ENCODE measurements at regions not wholly inside any gene's neighbourhood (a gene's known extent, or its start where the extent isn't known, plus 50 kb on each side); places are given as distances from the start of the nearest gene placed in this dataset.

DNA sequence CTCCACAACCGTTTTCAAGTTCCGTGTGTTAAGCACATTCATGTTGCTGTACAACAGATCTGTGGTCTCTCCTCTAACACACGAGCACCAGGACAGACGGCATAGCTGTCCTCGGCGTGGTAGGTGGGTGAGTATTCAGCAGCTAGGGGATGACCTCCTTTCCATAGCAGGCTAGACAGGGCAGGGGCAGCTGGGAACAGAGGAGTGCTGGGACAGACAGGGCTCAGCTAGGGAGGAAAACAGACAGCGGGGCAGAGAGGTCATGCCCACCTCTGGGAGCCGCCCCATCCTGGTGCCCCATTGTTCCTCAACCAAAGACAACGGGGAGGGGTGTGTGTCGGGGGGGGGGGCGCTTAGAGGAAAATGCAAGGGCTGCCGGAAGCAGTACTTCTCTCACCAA, 271.5 kb upstream of the FOXQ1 start:
- TF ChIP-seq ELF1 (IDR thresholded peaks at IDR 0.05; ENCODE audit: borderline replicate concordance, low read depth) (no peak), CBX3 (IDR thresholded peaks at IDR 0.05; ENCODE audit: low read depth) (no peak), SP1 (IDR thresholded peaks at IDR 0.05; ENCODE audit: low read depth) (no peak), SRF (IDR thresholded peaks at IDR 0.05; ENCODE audit: low read depth) (no peak), ZNF274 (IDR thresholded peaks at IDR 0.05; ENCODE audit: low read depth, low read length) (no peak)
- ChIA-PET CTCF (no interaction called here), POLR2A (no interaction called here), RAD21 (ENCODE audit: low non-redundant PET in 1 of 2, low total read pairs in 2 of 2, uncharacterized antibody in 2 of 2, unreplicated experiment in 2 of 2) (no interaction called here)
- ATAC-seq (no peak), DNase-seq (ENCODE audit: low read depth, low spot score) (no peak)
- Histone ChIP-seq H3K4me2 (ENCODE audit: low read length) (no peak overlapping the region), H3K27me3 (ENCODE audit: insufficient read depth, low read length) (peaks cover 21% of the 10 kb centered on the region; the same call in 1 of the 2 replicates), H3K36me3 (ENCODE audit: control insufficient read depth in 1 of 2, insufficient read depth in 2 of 2, low read length in 2 of 2) (no peaks in the 10 kb centered on the region), H3K79me2 (ENCODE audit: insufficient read depth, low read length) (no peaks in the 10 kb centered on the region), H3K9me3 (ENCODE audit: control insufficient read depth in 1 of 2, insufficient read depth in 1 of 2, low read depth in 1 of 2, low read length in 2 of 2) (no peaks in the 10 kb centered on the region), H3K9ac (ENCODE audit: low read length) (no peak overlapping the region), H3K4me3 (replicated peaks in 1 of 2; ENCODE audit: low read depth in 1 of 2, low read length in 2 of 2) (no peak overlapping the region), H3K9me2 (ENCODE audit: insufficient read depth) (no peaks in the 10 kb centered on the region), H4K20me1 (ENCODE audit: insufficient read depth) (no peaks in the 10 kb centered on the region), H3K4me1 (ENCODE audit: control insufficient read depth in 1 of 2, insufficient read depth in 2 of 2, low read length in 2 of 2) (peaks cover 6 to 11% of the 10 kb centered on the region in 2 experiments; a peak in 2 of 4 replicates), H2AFZ (ENCODE audit: low read depth, low read length, poor library complexity, severe bottlenecking) (no peak overlapping the region), H3K27ac (ENCODE audit: low read depth, low read length) (no peak overlapping the region)
- BruUV-seq (replicated peaks), result no TSS peak
- intact Hi-C loops (cut with micrococcal nuclease), result no loop called here

DNA sequence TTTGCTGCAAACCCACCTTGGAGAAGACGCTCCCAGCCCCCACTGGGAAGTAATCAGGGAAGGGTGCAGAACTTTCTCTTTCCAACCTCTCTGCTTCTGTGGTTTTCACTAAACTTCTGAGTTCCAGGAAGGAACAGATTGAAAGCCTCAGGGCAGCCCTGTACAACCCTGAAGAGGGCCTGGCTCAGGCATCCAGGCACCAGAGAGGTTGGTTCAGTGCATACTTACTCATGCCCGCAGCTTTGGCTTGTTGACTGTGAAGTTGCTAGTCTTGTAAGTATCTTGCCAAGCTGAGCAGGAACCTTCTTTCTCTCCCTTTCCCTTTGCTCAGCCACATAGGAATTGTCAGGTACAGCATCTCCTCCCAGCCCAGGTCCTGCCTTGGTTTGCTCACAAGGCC, 272.2 kb upstream of the FOXQ1 start:
- POLR2A ChIA-PET, result no interaction called here
- DNase-seq (ENCODE audit: low read depth, low spot score) (no peak), ATAC-seq (no peak)
- no peak overlapping the region for H3K4me2 ChIP-seq (ENCODE audit: low read length)
- no peak for TF ChIP-seq ELF1 (IDR thresholded peaks at IDR 0.05; ENCODE audit: borderline replicate concordance, low read depth)
- TF ChIP-seq, protein P1, sequence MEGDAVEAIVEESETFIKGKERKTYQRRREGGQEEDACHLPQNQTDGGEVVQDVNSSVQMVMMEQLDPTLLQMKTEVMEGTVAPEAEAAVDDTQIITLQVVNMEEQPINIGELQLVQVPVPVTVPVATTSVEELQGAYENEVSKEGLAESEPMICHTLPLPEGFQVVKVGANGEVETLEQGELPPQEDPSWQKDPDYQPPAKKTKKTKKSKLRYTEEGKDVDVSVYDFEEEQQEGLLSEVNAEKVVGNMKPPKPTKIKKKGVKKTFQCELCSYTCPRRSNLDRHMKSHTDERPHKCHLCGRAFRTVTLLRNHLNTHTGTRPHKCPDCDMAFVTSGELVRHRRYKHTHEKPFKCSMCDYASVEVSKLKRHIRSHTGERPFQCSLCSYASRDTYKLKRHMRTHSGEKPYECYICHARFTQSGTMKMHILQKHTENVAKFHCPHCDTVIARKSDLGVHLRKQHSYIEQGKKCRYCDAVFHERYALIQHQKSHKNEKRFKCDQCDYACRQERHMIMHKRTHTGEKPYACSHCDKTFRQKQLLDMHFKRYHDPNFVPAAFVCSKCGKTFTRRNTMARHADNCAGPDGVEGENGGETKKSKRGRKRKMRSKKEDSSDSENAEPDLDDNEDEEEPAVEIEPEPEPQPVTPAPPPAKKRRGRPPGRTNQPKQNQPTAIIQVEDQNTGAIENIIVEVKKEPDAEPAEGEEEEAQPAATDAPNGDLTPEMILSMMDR (IDR thresholded peaks at IDR 0.05 in 2 of 3, conservative IDR thresholded peaks at IDR 0.05 in 1 of 3; ENCODE audit: borderline replicate concordance in 1 of 3, insufficient read depth in 1 of 3, low read depth in 2 of 3, low read length in 2 of 3), result no peak
- TF ChIP-seq EZH2phosphoT487 (IDR thresholded peaks at IDR 0.05; ENCODE audit: borderline replicate concordance), result no peak
- TF ChIP-seq TCF7L2 (IDR thresholded peaks at IDR 0.05; ENCODE audit: borderline replicate concordance, extremely low read depth, insufficient read depth, insufficient read length), result no peak
- TF ChIP-seq CBX3 (IDR thresholded peaks at IDR 0.05; ENCODE audit: low read depth), result no peak
- no peak for TF ChIP-seq FOSL1 (IDR thresholded peaks at IDR 0.05; ENCODE audit: low read depth)
- TF ChIP-seq CEBPB (IDR thresholded peaks at IDR 0.05; ENCODE audit: low read depth), result no peak
- TF ChIP-seq EZH2 (IDR thresholded peaks at IDR 0.05), result no peak
- TF ChIP-seq SP1 (IDR thresholded peaks at IDR 0.05; ENCODE audit: low read depth), result no peak
- no peak for TF ChIP-seq ZFX (IDR thresholded peaks at IDR 0.05)
- no peak for TF ChIP-seq SRF (IDR thresholded peaks at IDR 0.05; ENCODE audit: low read depth)
- TF ChIP-seq, protein P2, sequence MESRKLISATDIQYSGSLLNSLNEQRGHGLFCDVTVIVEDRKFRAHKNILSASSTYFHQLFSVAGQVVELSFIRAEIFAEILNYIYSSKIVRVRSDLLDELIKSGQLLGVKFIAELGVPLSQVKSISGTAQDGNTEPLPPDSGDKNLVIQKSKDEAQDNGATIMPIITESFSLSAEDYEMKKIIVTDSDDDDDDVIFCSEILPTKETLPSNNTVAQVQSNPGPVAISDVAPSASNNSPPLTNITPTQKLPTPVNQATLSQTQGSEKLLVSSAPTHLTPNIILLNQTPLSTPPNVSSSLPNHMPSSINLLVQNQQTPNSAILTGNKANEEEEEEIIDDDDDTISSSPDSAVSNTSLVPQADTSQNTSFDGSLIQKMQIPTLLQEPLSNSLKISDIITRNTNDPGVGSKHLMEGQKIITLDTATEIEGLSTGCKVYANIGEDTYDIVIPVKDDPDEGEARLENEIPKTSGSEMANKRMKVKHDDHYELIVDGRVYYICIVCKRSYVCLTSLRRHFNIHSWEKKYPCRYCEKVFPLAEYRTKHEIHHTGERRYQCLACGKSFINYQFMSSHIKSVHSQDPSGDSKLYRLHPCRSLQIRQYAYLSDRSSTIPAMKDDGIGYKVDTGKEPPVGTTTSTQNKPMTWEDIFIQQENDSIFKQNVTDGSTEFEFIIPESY (IDR thresholded peaks at IDR 0.05; ENCODE audit: extremely low read depth, insufficient replicate concordance, low read length), result no peak
- TF ChIP-seq, protein P3, sequence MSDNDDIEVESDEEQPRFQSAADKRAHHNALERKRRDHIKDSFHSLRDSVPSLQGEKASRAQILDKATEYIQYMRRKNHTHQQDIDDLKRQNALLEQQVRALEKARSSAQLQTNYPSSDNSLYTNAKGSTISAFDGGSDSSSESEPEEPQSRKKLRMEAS (IDR thresholded peaks at IDR 0.05), result no peak
- RAD21 ChIA-PET (ENCODE audit: low non-redundant PET in 1 of 2, low total read pairs in 2 of 2, uncharacterized antibody in 2 of 2, unreplicated experiment in 2 of 2), result no interaction called here
- intact Hi-C loops (cut with micrococcal nuclease), result no loop called here
- H3K27me3 ChIP-seq (ENCODE audit: insufficient read depth, low read length), result peaks cover 21% of the 10 kb centered on the region; the same call in 1 of the 2 replicates
- H4K20me1 ChIP-seq (ENCODE audit: insufficient read depth), result no peaks in the 10 kb centered on the region
- H3K36me3 ChIP-seq (ENCODE audit: control insufficient read depth in 1 of 2, insufficient read depth in 2 of 2, low read length in 2 of 2), result no peaks in the 10 kb centered on the region
- peaks cover 6 to 11% of the 10 kb centered on the region in 2 experiments; a peak in 2 of 4 replicates for H3K4me1 ChIP-seq (ENCODE audit: control insufficient read depth in 1 of 2, insufficient read depth in 2 of 2, low read length in 2 of 2)
- no peaks in the 10 kb centered on the region for H3K79me2 ChIP-seq (ENCODE audit: insufficient read depth, low read length)
- H2AFZ ChIP-seq (ENCODE audit: low read depth, low read length, poor library complexity, severe bottlenecking), result no peak overlapping the region
- H3K9me2 ChIP-seq (ENCODE audit: insufficient read depth), result no peaks in the 10 kb centered on the region
- CTCF ChIA-PET, result no interaction called here
- no peaks in the 10 kb centered on the region for H3K9me3 ChIP-seq (ENCODE audit: control insufficient read depth in 1 of 2, insufficient read depth in 1 of 2, low read depth in 1 of 2, low read length in 2 of 2)
- BruUV-seq (replicated peaks), result no TSS peak
- H3K27ac ChIP-seq (ENCODE audit: low read depth, low read length), result no peak overlapping the region
- H3K4me3 ChIP-seq (replicated peaks in 1 of 2; ENCODE audit: low read depth in 1 of 2, low read length in 2 of 2), result no peak overlapping the region
- H3K9ac ChIP-seq (ENCODE audit: low read length), result no peak overlapping the region
